OCI-LY7 (cell line): ENCODE measurements at regions not wholly inside any gene's neighbourhood (a gene's known extent, or its start where the extent isn't known, plus 50 kb on each side); places are given as distances from the start of the nearest gene placed in this dataset.

ENCODE experiments used
- BruUV-seq: library from RNA; stranded (reverse); fragments of 400-500 nt; replicated peaks from 2 replicates; lab custom pipeline; 2021; lab: Mats Ljungman, UMichigan
- CTCF ChIA-PET: fragments of 300-600 bp; sonication (Branson Sonifier 250); formaldehyde crosslinking; loops from one replicate; lab custom pipeline; 2022; ENCODE audit warnings: antibody characterized with exemption; ENCODE audit not compliant: unreplicated experiment; lab: Charles Lee
- POLR2A ChIA-PET: fragments of 300-600 bp; sonication (Branson Sonifier 250); formaldehyde crosslinking; loops from one replicate; lab custom pipeline; 2022; ENCODE audit warnings: antibody characterized with exemption; lab: Charles Lee
- DNase-seq: peaks from one replicate; pipeline ENCODE4 v3.0.0-alpha.2; 2015; ENCODE audit warnings: low spot score
- H2AFZ ChIP-seq: fragments of 200-600 bp; sonication (generic), shearing (Covaris generic); 2 replicates; pipeline ENCODE4 v1.6.1; 2014; ENCODE audit warnings: mild to moderate bottlenecking, antibody characterized with exemption, low read length, moderate library complexity
- H3K27ac ChIP-seq: fragments of 200-600 bp; sonication (generic); 2 replicates; pipeline ENCODE4 v1.5.1; 2014; ENCODE audit warnings: mixed run types, low read depth, mild to moderate bottlenecking, moderate library complexity, low read length, inconsistent platforms; ENCODE audit not compliant: poor library complexity, severe bottlenecking
- H3K36me3 ChIP-seq: fragments of 200-600 bp; sonication (generic); 2 replicates; pipeline ENCODE4 v1.6.1; 2014; ENCODE audit warnings: mild to moderate bottlenecking, antibody characterized with exemption, low read length, moderate library complexity, mixed read lengths; ENCODE audit not compliant: insufficient read depth
- H3K4me1 ChIP-seq: fragments of 200-600 bp; sonication (generic); 2 replicates; pipeline ENCODE4 v1.5.1; 2014; ENCODE audit warnings: mild to moderate bottlenecking, low read length; ENCODE audit not compliant: insufficient read depth, poor library complexity, severe bottlenecking
- H3K4me2 ChIP-seq: fragments of 200-600 bp; sonication (generic); 2 replicates; pipeline ENCODE4 v1.6.1; 2014; ENCODE audit warnings: mild to moderate bottlenecking, low read length
- H3K4me3 ChIP-seq: fragments of 200-600 bp; sonication (generic); 2 replicates; pipeline ENCODE4 v1.5.1; 2014; ENCODE audit warnings: mild to moderate bottlenecking, low read depth, low read length; ENCODE audit not compliant: poor library complexity, severe bottlenecking
- H3K79me2 ChIP-seq: fragments of 200-600 bp; sonication (generic); 2 replicates; pipeline ENCODE4 v1.6.1; 2016; ENCODE audit warnings: low read depth, mild to moderate bottlenecking, low read length, moderate library complexity, mixed read lengths; ENCODE audit not compliant: insufficient read depth
- H3K9me2 ChIP-seq: fragments of 200-600 bp; sonication (generic); 2 replicates; pipeline ENCODE4 v1.6.1; 2016; ENCODE audit warnings: mild to moderate bottlenecking, low read length, mixed read lengths; ENCODE audit not compliant: insufficient read depth
- H3K9me3 ChIP-seq: fragments of 200-600 bp; sonication (generic); 2 replicates; pipeline ENCODE4 v1.6.1; 2014; ENCODE audit warnings: mild to moderate bottlenecking, mixed run types, low read length, mixed read lengths
- H4K20me1 ChIP-seq: fragments of 200-600 bp; sonication (generic); 2 replicates; pipeline ENCODE4 v1.6.1; 2014; ENCODE audit warnings: mild to moderate bottlenecking, antibody characterized with exemption, low read length, moderate library complexity, mixed read lengths; ENCODE audit not compliant: insufficient read depth
- EZH2phosphoT487 ChIP-seq: fragments of 200-600 bp; sonication (generic); IDR thresholded peaks from 2 replicates; pipeline ENCODE4 v1.6.1; 2018; ENCODE audit warnings: low read depth, borderline replicate concordance, mild to moderate bottlenecking, mixed run types, antibody characterized with exemption, low read length, moderate library complexity, mixed read lengths
- intact Hi-C: fragments of 100-400 bp; cut with micrococcal nuclease; formaldehyde crosslinking; loops from one replicate; pipeline ENCODE4 v1.10.0; 2022; ENCODE audit not compliant: unreplicated experiment
- TF ChIP-seq, protein P1 (sequence below): fragments of 200-600 bp; sonication (generic); conservative IDR thresholded peaks from 2 replicates; pipeline ENCODE4 v1.5.1; 2014; ENCODE audit warnings: mild to moderate bottlenecking, antibody characterized with exemption, low read length, moderate library complexity, mixed read lengths

DNA sequence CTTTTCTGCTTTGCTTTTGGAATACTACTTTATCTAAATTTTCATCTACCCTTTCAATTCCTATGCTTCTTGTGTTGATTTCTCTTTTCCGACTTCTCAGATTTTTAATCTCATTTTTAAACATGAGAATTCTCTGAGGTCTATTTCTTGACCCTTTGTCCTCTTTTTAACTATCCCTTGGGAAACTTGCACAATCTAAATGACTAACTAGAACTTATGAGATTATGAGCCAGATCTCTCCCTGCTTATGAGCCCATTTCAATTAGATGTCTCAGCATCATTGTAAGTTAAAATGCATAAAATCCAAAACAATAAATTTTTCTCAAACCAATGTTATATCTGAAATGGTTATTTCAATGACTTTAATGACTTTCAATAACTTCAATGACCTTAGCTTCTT, 296.9 kb upstream of the AGTR1 start:
- ChIA-PET POLR2A (interaction anchor here (0.6 to 0.7 kb wide), 2 partner anchors 11 to 306 kb away, joined by 3 to 4 read pairs; no protein-coding TSS in a partner anchor), CTCF (no interaction called here)
- intact Hi-C loops, result no loop called here
- no peaks in the 10 kb centered on the region for H3K4me1 ChIP-seq
- H3K9me2 ChIP-seq, result no peaks in the 10 kb centered on the region
- no peak overlapping the region for H3K4me2 ChIP-seq
- no peak overlapping the region for H2AFZ ChIP-seq
- TF ChIP-seq EZH2phosphoT487, result no peak
- TF ChIP-seq, protein P1, sequence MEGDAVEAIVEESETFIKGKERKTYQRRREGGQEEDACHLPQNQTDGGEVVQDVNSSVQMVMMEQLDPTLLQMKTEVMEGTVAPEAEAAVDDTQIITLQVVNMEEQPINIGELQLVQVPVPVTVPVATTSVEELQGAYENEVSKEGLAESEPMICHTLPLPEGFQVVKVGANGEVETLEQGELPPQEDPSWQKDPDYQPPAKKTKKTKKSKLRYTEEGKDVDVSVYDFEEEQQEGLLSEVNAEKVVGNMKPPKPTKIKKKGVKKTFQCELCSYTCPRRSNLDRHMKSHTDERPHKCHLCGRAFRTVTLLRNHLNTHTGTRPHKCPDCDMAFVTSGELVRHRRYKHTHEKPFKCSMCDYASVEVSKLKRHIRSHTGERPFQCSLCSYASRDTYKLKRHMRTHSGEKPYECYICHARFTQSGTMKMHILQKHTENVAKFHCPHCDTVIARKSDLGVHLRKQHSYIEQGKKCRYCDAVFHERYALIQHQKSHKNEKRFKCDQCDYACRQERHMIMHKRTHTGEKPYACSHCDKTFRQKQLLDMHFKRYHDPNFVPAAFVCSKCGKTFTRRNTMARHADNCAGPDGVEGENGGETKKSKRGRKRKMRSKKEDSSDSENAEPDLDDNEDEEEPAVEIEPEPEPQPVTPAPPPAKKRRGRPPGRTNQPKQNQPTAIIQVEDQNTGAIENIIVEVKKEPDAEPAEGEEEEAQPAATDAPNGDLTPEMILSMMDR, result no peak
- no peak for DNase-seq
- no peaks in the 10 kb centered on the region for H3K9me3 ChIP-seq
- no peaks in the 10 kb centered on the region for H4K20me1 ChIP-seq
- H3K79me2 ChIP-seq, result no peaks in the 10 kb centered on the region
- no peak overlapping the region for H3K4me3 ChIP-seq
- BruUV-seq, result no TSS peak
- no peak overlapping the region for H3K27ac ChIP-seq
- no peaks in the 10 kb centered on the region for H3K36me3 ChIP-seq

DNA sequence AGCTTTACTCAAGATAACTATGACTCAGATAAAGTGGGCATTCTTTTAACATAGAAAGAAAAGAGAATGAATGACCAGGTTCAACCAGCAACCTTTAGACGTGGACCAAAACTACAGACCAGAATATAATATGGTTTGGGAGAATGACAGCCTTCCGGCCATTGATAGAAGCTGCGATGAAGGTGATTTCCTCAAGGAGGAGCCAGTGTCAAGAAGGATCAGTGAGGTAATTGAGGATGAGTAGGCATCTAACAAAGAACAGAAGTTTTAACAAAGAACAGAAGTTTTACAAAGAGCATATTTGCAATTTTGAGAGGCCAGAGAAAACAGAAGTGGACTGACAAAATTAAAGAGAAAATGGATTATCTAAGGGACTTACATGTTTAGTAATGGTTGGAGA, 289.0 kb upstream of the AGTR1 start:
- Histone ChIP-seq H3K9me3 (no peaks in the 10 kb centered on the region), H3K27ac (no peak overlapping the region), H3K4me3 (no peak overlapping the region), H3K36me3 (no peaks in the 10 kb centered on the region), H2AFZ (no peak overlapping the region), H4K20me1 (no peaks in the 10 kb centered on the region), H3K79me2 (no peaks in the 10 kb centered on the region), H3K4me2 (no peak overlapping the region), H3K9me2 (no peaks in the 10 kb centered on the region), H3K4me1 (no peaks in the 10 kb centered on the region)
- ChIA-PET POLR2A (no interaction called here), CTCF (no interaction called here)
- TF ChIP-seq EZH2phosphoT487, result no peak
- TF ChIP-seq, protein P1, result no peak
- BruUV-seq, result no TSS peak
- intact Hi-C loops, result no loop called here
- no peak for DNase-seq

DNA sequence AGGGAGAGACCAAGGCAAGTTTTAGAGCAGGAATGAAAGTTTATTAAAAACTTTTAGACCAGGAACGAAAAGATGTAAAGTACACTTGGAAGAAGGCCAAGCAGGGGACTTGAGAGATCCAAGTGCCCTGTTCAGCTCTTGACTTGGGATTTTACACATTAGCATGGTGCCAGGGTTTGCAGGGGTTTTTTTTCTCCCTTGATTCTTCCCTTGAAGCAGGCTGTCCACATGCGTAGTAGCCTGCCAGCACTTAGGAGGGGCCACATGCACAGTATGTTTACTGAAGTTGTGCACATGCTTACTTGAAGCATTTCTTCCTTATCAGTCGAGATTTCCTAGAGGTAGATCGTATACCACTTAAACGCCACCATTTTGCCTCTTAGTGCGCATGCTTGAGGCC, 277.5 kb upstream of the AGTR1 start:
- no peaks in the 10 kb centered on the region for H3K9me3 ChIP-seq
- intact Hi-C loops, result no loop called here
- H3K27ac ChIP-seq, result no peak overlapping the region
- ChIA-PET CTCF (no interaction called here), POLR2A (no interaction called here)
- no peaks in the 10 kb centered on the region for H3K4me1 ChIP-seq
- DNase-seq, result no peak
- H3K79me2 ChIP-seq, result no peaks in the 10 kb centered on the region
- H3K36me3 ChIP-seq, result no peaks in the 10 kb centered on the region
- H2AFZ ChIP-seq, result no peak overlapping the region
- no peak overlapping the region for H3K4me2 ChIP-seq
- no peak overlapping the region for H3K4me3 ChIP-seq
- TF ChIP-seq EZH2phosphoT487, result no peak
- TF ChIP-seq, protein P1, result no peak
- no TSS peak for BruUV-seq
- no peaks in the 10 kb centered on the region for H3K9me2 ChIP-seq
- no peaks in the 10 kb centered on the region for H4K20me1 ChIP-seq
